ENCODE measurements at regions not wholly inside any gene's neighbourhood (a gene's known extent, or its start where the extent isn't known, plus 50 kb on each side); places are given as distances from the start of the nearest gene placed in this dataset.
"Not testable (repeated sequence)": the region's sequence is repeated elsewhere in the genome, so short reads cannot be mapped to it uniquely, and the experiment has no call there.

- DNase-seq (ENCODE audit: low read depth): no peak
Observed at GRCh38 chr7:156380261-156380660, 260.3 kb upstream of the RNF32 start.

- DNase-seq (ENCODE audit: low read depth): no peak
Observed at GRCh38 chr7:156379324-156380070, 261.1 kb upstream of the RNF32 start.

GRCh38 chr7:156378806-156379205 lies 261.8 kb upstream of the RNF32 start:
- no peak for DNase-seq (ENCODE audit: low read depth)

- no peak for DNase-seq (ENCODE audit: low read depth)
Observed at GRCh38 chr7:156376317-156376716, 264.3 kb upstream of the RNF32 start.

GRCh38 chr7:156374335-156374734 lies 266.2 kb upstream of the RNF32 start:
- DNase-seq (ENCODE audit: low read depth): no peak

GRCh38 chr7:156369929-156370328 lies 270.6 kb upstream of the RNF32 start:
- DNase-seq (ENCODE audit: low read depth): not testable (repeated sequence)

GRCh38 chr7:156368053-156368843 lies 272.3 kb upstream of the RNF32 start:
- DNase-seq (ENCODE audit: low read depth): no peak

- no peak for DNase-seq (ENCODE audit: low read depth)
Observed at GRCh38 chr7:156363751-156364150, 276.8 kb upstream of the RNF32 start.

GRCh38 chr7:156360835-156361234 lies 279.7 kb upstream of the RNF32 start:
- DNase-seq (ENCODE audit: low read depth): no peak

- DNase-seq (ENCODE audit: low read depth): no peak
Observed at GRCh38 chr7:156356551-156356950, 284.0 kb upstream of the RNF32 start.

GRCh38 chr7:156353352-156353751 lies 287.2 kb upstream of the RNF32 start:
- DNase-seq (ENCODE audit: low read depth): no peak

- not testable (repeated sequence) for DNase-seq (ENCODE audit: low read depth)
Observed at GRCh38 chr7:156347703-156348248, 292.8 kb upstream of the RNF32 start.

- no peak for DNase-seq (ENCODE audit: low read depth)
Observed at GRCh38 chr7:156347132-156347531, 293.4 kb upstream of the RNF32 start.

- DNase-seq (ENCODE audit: low read depth): no peak
Observed at GRCh38 chr7:156344595-156344994, 296.0 kb upstream of the RNF32 start.

GRCh38 chr7:156334636-156335035 lies 305.9 kb upstream of the RNF32 start:
- DNase-seq (ENCODE audit: low read depth): no peak

GRCh38 chr7:156327916-156328315 lies 312.7 kb upstream of the RNF32 start:
- DNase-seq (ENCODE audit: low read depth): no peak

GRCh38 chr7:156327474-156327873 lies 313.1 kb upstream of the RNF32 start:
- DNase-seq (ENCODE audit: low read depth): no peak

GRCh38 chr7:156324201-156324600 lies 316.4 kb upstream of the RNF32 start:
- no peak for DNase-seq (ENCODE audit: low read depth)

GRCh38 chr7:156321430-156321829 lies 319.1 kb upstream of the RNF32 start:
- not testable (repeated sequence) for DNase-seq (ENCODE audit: low read depth)

- DNase-seq (ENCODE audit: low read depth): no peak
Observed at GRCh38 chr7:156318926-156319325, 321.6 kb upstream of the RNF32 start.

GRCh38 chr7:156318426-156318825 lies 322.1 kb upstream of the RNF32 start:
- no peak for DNase-seq (ENCODE audit: low read depth)

GRCh38 chr7:156309016-156309620 lies 331.5 kb upstream of the RNF32 start:
- no peak for DNase-seq (ENCODE audit: low read depth)

GRCh38 chr7:156307193-156307592 lies 333.4 kb upstream of the RNF32 start:
- no peak for DNase-seq (ENCODE audit: low read depth)
